Peyer's patch (tissue), 4 donors: ENCODE measurements at regions not wholly inside any gene's neighbourhood (a gene's known extent, or its start where the extent isn't known, plus 50 kb on each side); places are given as distances from the start of the nearest gene placed in this dataset.

Experiments used
- CTCF ChIP-seq, 6 experiments: fragments of 450-650 bp in 4 of 6; fragments of 200-600 bp in 2 of 6; sonication (generic) in 1 of 6; IDR thresholded peaks; one replicate each; pipeline ENCODE4 v1.5.1; 2017 to 2019; ENCODE audit warnings: antibody characterized with exemption in 6 of 6, mild to moderate bottlenecking in 3 of 6, moderate library complexity in 1 of 6
- POLR2A ChIP-seq, 2 donors: fragments of 450-650 bp; IDR thresholded peaks; one replicate each; pipeline ENCODE4 v1.5.1; 2017; ENCODE audit warnings: antibody characterized with exemption in 2 of 2, mild to moderate bottlenecking in 2 of 2, moderate library complexity in 2 of 2

DNA sequence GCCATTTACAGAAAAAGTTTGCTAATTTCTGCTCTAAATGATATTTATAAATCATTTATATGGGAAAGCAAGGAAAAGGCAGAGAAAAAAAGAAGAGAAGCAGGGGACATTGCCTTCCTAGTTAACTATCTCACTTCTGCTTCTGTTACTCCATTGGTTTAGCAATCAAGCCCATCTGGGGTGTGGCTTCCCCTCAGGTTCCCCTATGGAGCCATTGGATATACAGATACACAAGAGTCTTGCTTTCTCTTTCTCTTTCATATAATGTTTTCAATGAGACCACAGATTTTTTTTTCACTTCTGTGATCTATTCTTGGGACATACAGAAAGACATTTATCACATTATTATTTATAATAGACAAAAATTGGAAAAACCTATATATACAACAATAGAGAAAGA is 105.6 kb upstream of the TOM1L1 start:
- no peak for TF ChIP-seq CTCF (IDR thresholded peaks at IDR 0.05)
- no peak for TF ChIP-seq POLR2A (IDR thresholded peaks at IDR 0.05)
